ENCODE measurements at regions not wholly inside any gene's neighbourhood (a gene's known extent, or its start where the extent isn't known, plus 50 kb on each side); places are given as distances from the start of the nearest gene placed in this dataset.

DNA sequence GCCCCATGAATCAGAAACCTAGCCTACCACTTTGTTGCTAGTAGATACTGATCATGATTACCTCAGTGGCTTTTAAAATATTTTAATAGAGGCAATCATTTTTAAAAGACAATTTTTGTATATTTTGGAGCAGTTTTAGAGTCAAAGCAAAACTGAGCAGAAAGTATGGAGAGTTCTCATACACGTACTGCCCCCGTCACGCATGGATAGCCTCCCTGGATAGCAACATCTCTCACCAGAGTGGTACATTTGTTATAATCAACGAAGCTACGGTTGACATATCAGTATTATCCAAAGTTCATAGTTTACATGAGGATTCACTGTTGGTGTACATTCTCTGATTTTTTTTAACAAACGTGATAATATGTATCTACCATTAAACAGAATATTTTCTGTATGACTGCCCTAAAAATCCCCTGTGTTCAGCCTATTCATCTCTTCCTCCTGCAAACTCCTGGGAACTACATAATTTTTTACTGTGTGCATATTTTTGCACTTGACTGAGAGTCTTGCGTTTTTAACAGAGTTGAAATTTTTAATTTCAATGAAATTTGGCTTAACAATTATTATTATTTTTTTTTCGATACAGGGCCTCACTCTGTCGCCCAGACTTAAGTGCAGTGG lies 1436.8 kb upstream of the PCDH9 start:
- TF ChIP-seq, protein P1, sequence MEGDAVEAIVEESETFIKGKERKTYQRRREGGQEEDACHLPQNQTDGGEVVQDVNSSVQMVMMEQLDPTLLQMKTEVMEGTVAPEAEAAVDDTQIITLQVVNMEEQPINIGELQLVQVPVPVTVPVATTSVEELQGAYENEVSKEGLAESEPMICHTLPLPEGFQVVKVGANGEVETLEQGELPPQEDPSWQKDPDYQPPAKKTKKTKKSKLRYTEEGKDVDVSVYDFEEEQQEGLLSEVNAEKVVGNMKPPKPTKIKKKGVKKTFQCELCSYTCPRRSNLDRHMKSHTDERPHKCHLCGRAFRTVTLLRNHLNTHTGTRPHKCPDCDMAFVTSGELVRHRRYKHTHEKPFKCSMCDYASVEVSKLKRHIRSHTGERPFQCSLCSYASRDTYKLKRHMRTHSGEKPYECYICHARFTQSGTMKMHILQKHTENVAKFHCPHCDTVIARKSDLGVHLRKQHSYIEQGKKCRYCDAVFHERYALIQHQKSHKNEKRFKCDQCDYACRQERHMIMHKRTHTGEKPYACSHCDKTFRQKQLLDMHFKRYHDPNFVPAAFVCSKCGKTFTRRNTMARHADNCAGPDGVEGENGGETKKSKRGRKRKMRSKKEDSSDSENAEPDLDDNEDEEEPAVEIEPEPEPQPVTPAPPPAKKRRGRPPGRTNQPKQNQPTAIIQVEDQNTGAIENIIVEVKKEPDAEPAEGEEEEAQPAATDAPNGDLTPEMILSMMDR (IDR thresholded peaks at IDR 0.05 in 8 of 11, conservative IDR thresholded peaks at IDR 0.05 in 3 of 11), result no peak
- no peak for TF ChIP-seq POLR2A (IDR thresholded peaks at IDR 0.05)

Measured in spleen (tissue), 7 donors.